Stimulated activated CD4-positive, alpha-beta T cell treated with anti-CD3 and anti-CD28 coated beads, Interleukin-15, amount 100 ng/mL, for 48 hours (primary cell): ENCODE measurements at regions not wholly inside any gene's neighbourhood (a gene's known extent, or its start where the extent isn't known, plus 50 kb on each side); places are given as distances from the start of the nearest gene placed in this dataset.
"Not testable (repeated sequence)": the region's sequence is repeated elsewhere in the genome, so short reads cannot be mapped to it uniquely, and the experiment has no call there.

Source experiments
- DNase-seq, 2 donors: peaks; one replicate each; pipeline ENCODE4 v3.0.0-alpha.2; 2020; ENCODE audit warnings: low read depth in 2 of 2

GRCh38 chr4:148868191-148868590 is 426.0 kb upstream of the NR3C2 start:
- no peak for DNase-seq

GRCh38 chr4:148866666-148867065 is 424.5 kb upstream of the NR3C2 start:
- DNase-seq: no peak

- no peak for DNase-seq
Observed at GRCh38 chr4:148857973-148858534, 415.8 kb upstream of the NR3C2 start.

- no peak for DNase-seq
Observed at GRCh38 chr4:148857239-148857972, 415.2 kb upstream of the NR3C2 start.

GRCh38 chr4:148854203-148854602 is 412.0 kb upstream of the NR3C2 start:
- no peak for DNase-seq

GRCh38 chr4:148852092-148852699 is 410.0 kb upstream of the NR3C2 start:
- no peak for DNase-seq

GRCh38 chr4:148850257-148850995 is 408.2 kb upstream of the NR3C2 start:
- no peak for DNase-seq

- DNase-seq: no peak
Observed at GRCh38 chr4:148849581-148849980, 407.4 kb upstream of the NR3C2 start.

GRCh38 chr4:148847544-148848255 is 405.5 kb upstream of the NR3C2 start:
- no peak for DNase-seq

- DNase-seq: no peak
Observed at GRCh38 chr4:148845609-148846008, 403.4 kb upstream of the NR3C2 start.

- DNase-seq: no peak
Observed at GRCh38 chr4:148843625-148844024, 401.4 kb upstream of the NR3C2 start.

GRCh38 chr4:148842843-148843242 is 400.6 kb upstream of the NR3C2 start:
- no peak for DNase-seq

GRCh38 chr4:148837571-148837970 is 395.4 kb upstream of the NR3C2 start:
- DNase-seq: not testable (repeated sequence)

- DNase-seq: no peak
Observed at GRCh38 chr4:148834804-148835631, 392.8 kb upstream of the NR3C2 start.

GRCh38 chr4:148831945-148832344 is 389.7 kb upstream of the NR3C2 start:
- DNase-seq: no peak

- no peak for DNase-seq
Observed at GRCh38 chr4:148828291-148828690, 386.1 kb upstream of the NR3C2 start.

GRCh38 chr4:148827781-148828180 is 385.6 kb upstream of the NR3C2 start:
- no peak for DNase-seq

- no peak for DNase-seq
Observed at GRCh38 chr4:148823419-148823769, 381.2 kb upstream of the NR3C2 start.

GRCh38 chr4:148822572-148823418 is 380.6 kb upstream of the NR3C2 start:
- no peak for DNase-seq

GRCh38 chr4:148814030-148814429 is 371.8 kb upstream of the NR3C2 start:
- no peak for DNase-seq
